Colonic mucosa (tissue), 4 donors: ENCODE measurements at regions not wholly inside any gene's neighbourhood (a gene's known extent, or its start where the extent isn't known, plus 50 kb on each side); places are given as distances from the start of the nearest gene placed in this dataset.

ENCODE experiments used
- DNase-seq: peaks from one replicate; pipeline ENCODE4 v3.0.0-alpha.2; 2020
- H3K27ac ChIP-seq: fragments of 200-600 bp; one replicate; pipeline ENCODE4 v1.8.0; 2021
- H3K27me3 ChIP-seq: fragments of 200-600 bp; one replicate; pipeline ENCODE4 v1.8.0; 2021
- H3K36me3 ChIP-seq: fragments of 200-600 bp; one replicate; pipeline ENCODE4 v1.8.0; 2021
- H3K4me1 ChIP-seq: fragments of 200-600 bp; one replicate; pipeline ENCODE4 v1.8.0; 2021; ENCODE audit warnings: mild to moderate bottlenecking
- H3K4me3 ChIP-seq: fragments of 200-600 bp; one replicate; pipeline ENCODE4 v1.8.0; 2021
- H3K9ac ChIP-seq, 2 donors: one replicate each; pipeline ENCODE4 v1.7.0; 2013; ENCODE audit warnings: control low read depth in 2 of 2, low read depth in 2 of 2, low read length in 2 of 2
- H3K9me3 ChIP-seq: fragments of 200-600 bp; one replicate; pipeline ENCODE4 v1.8.0; 2021
- CTCF ChIP-seq: fragments of 200-600 bp; IDR thresholded peaks from one replicate; pipeline ENCODE4 v1.8.0; 2022; ENCODE audit warnings: antibody characterized with exemption, mild to moderate bottlenecking
- intact Hi-C: fragments of 100-400 bp; cut with DNase I; formaldehyde crosslinking; loops from one replicate; pipeline ENCODE4 v1.14.1; 2022
- donor health status: healthy.
- donor health status: DM: no; HTN: no; CAD: no.
- donor health status: DM: no; HTN: no; CAD: no.

GRCh38 chr3:182349051-182349450 is 444.3 kb upstream of the ATP11B start:
- intact Hi-C loops: no loop called here
- DNase-seq: no peak
- Histone ChIP-seq H3K9ac (no peak overlapping the region), H3K27ac (no peak overlapping the region), H3K36me3 (no peaks in the 10 kb centered on the region), H3K27me3 (no peaks in the 10 kb centered on the region), H3K9me3 (no peaks in the 10 kb centered on the region), H3K4me3 (no peak overlapping the region), H3K4me1 (no peaks in the 10 kb centered on the region)
- TF ChIP-seq CTCF: no peak

- no peak for DNase-seq
- no peak overlapping the region for H3K4me3 ChIP-seq
- H3K9me3 ChIP-seq: no peaks in the 10 kb centered on the region
- no peak overlapping the region for H3K27ac ChIP-seq
- intact Hi-C loops: no loop called here
- TF ChIP-seq CTCF: no peak
- H3K9ac ChIP-seq: no peak overlapping the region
- H3K4me1 ChIP-seq: no peaks in the 10 kb centered on the region
- no peaks in the 10 kb centered on the region for H3K36me3 ChIP-seq
- H3K27me3 ChIP-seq: no peaks in the 10 kb centered on the region
Measured at GRCh38 chr3:182349951-182350517, 443.3 kb upstream of the ATP11B start.

GRCh38 chr3:182357928-182358327 is 435.4 kb upstream of the ATP11B start:
- H3K27ac ChIP-seq: no peak overlapping the region
- no peaks in the 10 kb centered on the region for H3K4me1 ChIP-seq
- intact Hi-C loops: no loop called here
- no peaks in the 10 kb centered on the region for H3K27me3 ChIP-seq
- TF ChIP-seq CTCF: no peak
- no peak overlapping the region for H3K4me3 ChIP-seq
- H3K36me3 ChIP-seq: no peaks in the 10 kb centered on the region
- H3K9ac ChIP-seq: no peak overlapping the region
- H3K9me3 ChIP-seq: no peaks in the 10 kb centered on the region
- DNase-seq: no peak

- H3K9ac ChIP-seq: no peak overlapping the region
- H3K4me1 ChIP-seq: no peaks in the 10 kb centered on the region
- no peak overlapping the region for H3K27ac ChIP-seq
- intact Hi-C loops: no loop called here
- no peaks in the 10 kb centered on the region for H3K27me3 ChIP-seq
- H3K36me3 ChIP-seq: no peaks in the 10 kb centered on the region
- TF ChIP-seq CTCF: no peak
- DNase-seq: no peak
- H3K9me3 ChIP-seq: no peaks in the 10 kb centered on the region
- H3K4me3 ChIP-seq: no peak overlapping the region
Measured at GRCh38 chr3:182364323-182364722, 429.0 kb upstream of the ATP11B start.

- intact Hi-C loops: no loop called here
- no peak overlapping the region for H3K27ac ChIP-seq
- no peaks in the 10 kb centered on the region for H3K9me3 ChIP-seq
- H3K36me3 ChIP-seq: no peaks in the 10 kb centered on the region
- H3K4me3 ChIP-seq: no peak overlapping the region
- no peaks in the 10 kb centered on the region for H3K27me3 ChIP-seq
- no peak for TF ChIP-seq CTCF
- no peaks in the 10 kb centered on the region for H3K4me1 ChIP-seq
- no peak for DNase-seq
- no peak overlapping the region for H3K9ac ChIP-seq
Measured at GRCh38 chr3:182364723-182365650, 428.3 kb upstream of the ATP11B start.
